HepG2 (cell line): ENCODE measurements at regions not wholly inside any gene's neighbourhood (a gene's known extent, or its start where the extent isn't known, plus 50 kb on each side); places are given as distances from the start of the nearest gene placed in this dataset.

ENCODE experiments used
- ATAC-seq: fragments of 200-7000 bp; cut with Tn5 transposase; 3 replicates; pipeline ENCODE4 v1.9.1; 2020; ENCODE audit warnings: mild to moderate bottlenecking, moderate library complexity
- BruUV-seq: library from RNA; stranded (reverse); fragments of 400-500 nt; replicated peaks from 2 replicates; lab custom pipeline; 2021; lab: Mats Ljungman, UMichigan
- CTCF ChIA-PET: fragments of 300-600 bp; formaldehyde crosslinking; extraction: SDS; loops from one replicate; lab custom pipeline; 2021; ENCODE audit warnings: low total read pairs, inconsistent platforms, low intra/inter-chr PET ratio; lab: Yijun Ruan, JAX
- POLR2A ChIA-PET: fragments of 350-600 bp; sonication (Branson Sonifier 250); formaldehyde crosslinking; loops from one replicate; lab custom pipeline; 2020; ENCODE audit warnings: antibody characterized with exemption, inconsistent platforms; lab: Yijun Ruan, JAX
- DNase-seq: peaks from one replicate; pipeline ENCODE4 v3.0.0-alpha.2; 2015; ENCODE audit warnings: low spot score
- FAIRE-seq: peaks from 3 replicates; lab custom pipeline; 2011; peaks lifted over from hg19 to GRCh38; lab: Jason Lieb, UNC
- H2AFZ ChIP-seq: one replicate; pipeline ENCODE4 v1.6.1; 2011; ENCODE audit warnings: low read length, inconsistent platforms
- H3K27ac ChIP-seq: fragments of 300-600 bp; 3 replicates; pipeline ENCODE4 v1.8.0; 2011; ENCODE audit warnings: mixed run types, mild to moderate bottlenecking, mixed read lengths, low read length, inconsistent platforms; ENCODE audit not compliant: insufficient read depth; ENCODE audit errors: extremely low read length
- H3K27me3 ChIP-seq, 2 experiments: fragments of 200-600 bp in 1 of 2; 2 replicates in 1 of 2; 3 replicates in 1 of 2; pipeline versions ENCODE4 v1.6.0 to v1.8.0; 2011; ENCODE audit warnings: low read length in 2 of 2, mild to moderate bottlenecking in 2 of 2, moderate library complexity in 2 of 2, inconsistent platforms in 1 of 2; ENCODE audit not compliant: insufficient read depth in 2 of 2, control insufficient read depth in 1 of 2
- H3K36me3 ChIP-seq, 2 experiments: fragments of 200-600 bp in 1 of 2; replicated peaks in 1 of 2; 2 replicates in 1 of 2; 3 replicates in 1 of 2; pipeline versions ENCODE4 v1.5.1 to v1.8.0; 2011; ENCODE audit warnings: low read length in 2 of 2, inconsistent platforms in 1 of 2; ENCODE audit not compliant: insufficient read depth in 2 of 2, control insufficient read depth in 1 of 2
- H3K4me1 ChIP-seq: 2 replicates; pipeline ENCODE4 v1.5.1; 2012; ENCODE audit warnings: low read length, inconsistent platforms; ENCODE audit not compliant: insufficient read depth
- H3K4me2 ChIP-seq: 2 replicates; pipeline ENCODE4 v1.6.0; 2011; ENCODE audit warnings: low read depth, low read length, inconsistent platforms
- H3K4me3 ChIP-seq, 3 experiments: fragments of 200-600 bp in 1 of 3; sonication (generic), shearing (Covaris generic) in 1 of 3; replicated peaks in 1 of 3; 2 replicates each; pipeline ENCODE4 v1.5.1; 2011 to 2016; ENCODE audit warnings: low read length in 3 of 3, inconsistent platforms in 2 of 3, low read depth in 2 of 3, mild to moderate bottlenecking in 2 of 3, control low read depth in 1 of 3, mixed read lengths in 1 of 3; ENCODE audit not compliant: insufficient read depth in 1 of 3
- H3K79me2 ChIP-seq: one replicate; pipeline ENCODE4 v1.6.1; 2011; ENCODE audit warnings: low read length, inconsistent platforms; ENCODE audit not compliant: insufficient read depth
- H3K9ac ChIP-seq: 2 replicates; pipeline ENCODE4 v1.6.0; 2011; ENCODE audit warnings: mild to moderate bottlenecking, low read depth, low read length, inconsistent platforms; ENCODE audit not compliant: insufficient read depth
- H3K9me3 ChIP-seq: 2 replicates; pipeline ENCODE4 v1.5.1; 2012; ENCODE audit warnings: mild to moderate bottlenecking, low read length
- H4K20me1 ChIP-seq: 2 replicates; pipeline ENCODE4 v1.6.0; 2011; ENCODE audit warnings: inconsistent platforms, mild to moderate bottlenecking, low read length, moderate library complexity; ENCODE audit not compliant: insufficient read depth
- ARID5B ChIP-seq: IDR thresholded peaks from 2 replicates; pipeline ENCODE4 v1.4.0; 2020; ENCODE audit warnings: mild to moderate bottlenecking, missing genetic modification reagents
- ATF1 ChIP-seq: IDR thresholded peaks from 2 replicates; pipeline ENCODE4 v1.6.1; 2016; ENCODE audit warnings: mild to moderate bottlenecking, control low read depth
- ATRX ChIP-seq: sonication (generic); formaldehyde crosslinking; IDR thresholded peaks from 2 replicates; pipeline ENCODE4 v1.4.0; 2020; ENCODE audit warnings: missing genetic modification reagents, borderline replicate concordance
- FLYWCH1 ChIP-seq: sonication (generic); formaldehyde crosslinking; IDR thresholded peaks from 2 replicates; pipeline ENCODE4 v1.8.1; 2023; ENCODE audit warnings: mild to moderate bottlenecking, missing genetic modification reagents
- MTERF4 ChIP-seq: sonication (generic); formaldehyde crosslinking; IDR thresholded peaks from 2 replicates; pipeline ENCODE4 v1.8.0; 2023; ENCODE audit warnings: mild to moderate bottlenecking, missing genetic modification reagents
- NAIF1 ChIP-seq: sonication (generic); formaldehyde crosslinking; IDR thresholded peaks from 2 replicates; pipeline ENCODE4 v1.5.0; 2020; ENCODE audit warnings: mild to moderate bottlenecking, missing genetic modification reagents, borderline replicate concordance
- NFATC3 ChIP-seq: sonication (generic); formaldehyde crosslinking; IDR thresholded peaks from 2 replicates; pipeline ENCODE4 v1.5.1; 2020; ENCODE audit warnings: mild to moderate bottlenecking, missing genetic modification reagents
- ONECUT2 ChIP-seq: sonication (generic); formaldehyde crosslinking; IDR thresholded peaks from 2 replicates; pipeline ENCODE4 v1.4.0; 2020; ENCODE audit warnings: missing genetic modification reagents
- ZHX1 ChIP-seq: sonication (generic); formaldehyde crosslinking; IDR thresholded peaks from 2 replicates; pipeline ENCODE4 v1.8.1; 2022; ENCODE audit warnings: low read depth, mild to moderate bottlenecking, missing genetic modification reagents
- ZKSCAN8 ChIP-seq: IDR thresholded peaks from 2 replicates; pipeline ENCODE4 v1.6.1; 2016; ENCODE audit warnings: borderline replicate concordance, missing genetic modification reagents, missing compliant biosample characterization
- WGBS: methylation state at CpG from one replicate; pipeline ENCODE4 v1.1.6; 2017; ENCODE audit warnings: low lambda C conversion rate; 5-methylcytosine and 5-hydroxymethylcytosine counted together
- in situ Hi-C: cut with HindIII; loops from 2 replicates; pipeline ENCODE4 v1.10.0; 2017; ENCODE audit warnings: low pct_unique_long_range_greater_than_20kb; ENCODE audit not compliant: extremely low pct_ligation_motif_present
- intact Hi-C: fragments of 100-400 bp; cut with micrococcal nuclease; formaldehyde crosslinking; loops from one replicate; pipeline ENCODE4 v1.10.0; 2022; ENCODE audit not compliant: unreplicated experiment

GRCh38 chr17:71349908-71350600, 770.8 kb upstream of the SOX9 start:
- H3K4me1 ChIP-seq: no peaks in the 10 kb centered on the region
- no TSS peak for BruUV-seq
- H3K79me2 ChIP-seq: no peaks in the 10 kb centered on the region
- ATAC-seq (no peak), DNase-seq (no peak), FAIRE-seq (no peak)
- H3K9ac ChIP-seq: no peak overlapping the region
- WGBS: 6% methylated on average over 6 of the region's 6 CpGs
- H3K27me3 ChIP-seq: no peaks in the 10 kb centered on the region
- intact Hi-C loops (no loop called here), in situ Hi-C loops (no loop called here)
- peaks cover 11% of the 10 kb centered on the region; the same call in 1 of the 2 replicates for H3K9me3 ChIP-seq
- no peaks in the 10 kb centered on the region for H3K36me3 ChIP-seq
- TF ChIP-seq NFATC3 (CRISPR knock-in tag) (no peak), FLYWCH1 (CRISPR knock-in tag) (no peak), ZKSCAN8 (CRISPR knock-in tag) (no peak), ZHX1 (CRISPR knock-in tag) (no peak), ARID5B (CRISPR knock-in tag) (no peak), ATF1 (CRISPR knock-in tag) (no peak), ATRX (no peak), MTERF4 (CRISPR knock-in tag) (no peak), ONECUT2 (CRISPR knock-in tag) (no peak), NAIF1 (CRISPR knock-in tag) (no peak)
- no peaks in the 10 kb centered on the region for H4K20me1 ChIP-seq
- ChIA-PET POLR2A (no interaction called here), CTCF (no interaction called here)
- no peak overlapping the region for H3K4me3 ChIP-seq
- H2AFZ ChIP-seq: no peak overlapping the region
- H3K27ac ChIP-seq: no peak overlapping the region
- no peak overlapping the region for H3K4me2 ChIP-seq
